ENCODE measurements at regions not wholly inside any gene's neighbourhood (a gene's known extent, or its start where the extent isn't known, plus 50 kb on each side); places are given as distances from the start of the nearest gene placed in this dataset.

DNA sequence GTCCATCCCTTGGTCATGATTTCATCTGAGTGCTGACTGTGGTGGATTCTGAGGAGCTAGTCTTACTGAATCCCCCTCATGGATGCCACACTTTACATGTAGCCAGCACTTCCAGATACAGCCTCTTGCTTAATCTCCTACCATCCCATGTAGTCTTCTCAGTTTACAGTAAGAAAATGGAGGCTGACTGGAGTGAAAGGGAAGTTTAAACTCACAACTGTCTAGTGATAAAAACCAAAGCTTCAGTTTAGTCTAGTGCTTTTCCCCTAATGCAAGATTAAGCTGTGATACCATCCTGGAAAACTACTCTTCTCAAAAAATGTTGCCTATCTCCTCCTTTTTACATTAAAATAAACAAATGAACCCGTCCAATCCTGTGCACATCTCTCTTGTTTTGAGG lies 146.8 kb upstream of the HES1 start:
- no peak for DNase-seq
- Mint-ChIP-seq H3K4me1 (no peaks in the 10 kb centered on the region), H3K36me3 (peaks cover 0 to 7% (median 0%) of the 10 kb centered on the region in 3 donors), H3K9me3 (peaks cover 0 to 13% (median 0%) of the 10 kb centered on the region in 9 donors), H3K27ac (no peak overlapping the region), H3K27me3 (peaks cover 4 to 16% (median 8%) of the 10 kb centered on the region in 5 donors), H3K4me3 (no peak overlapping the region)
- no peak for ATAC-seq
- POLR2A ChIA-PET: no interaction called here

DNA sequence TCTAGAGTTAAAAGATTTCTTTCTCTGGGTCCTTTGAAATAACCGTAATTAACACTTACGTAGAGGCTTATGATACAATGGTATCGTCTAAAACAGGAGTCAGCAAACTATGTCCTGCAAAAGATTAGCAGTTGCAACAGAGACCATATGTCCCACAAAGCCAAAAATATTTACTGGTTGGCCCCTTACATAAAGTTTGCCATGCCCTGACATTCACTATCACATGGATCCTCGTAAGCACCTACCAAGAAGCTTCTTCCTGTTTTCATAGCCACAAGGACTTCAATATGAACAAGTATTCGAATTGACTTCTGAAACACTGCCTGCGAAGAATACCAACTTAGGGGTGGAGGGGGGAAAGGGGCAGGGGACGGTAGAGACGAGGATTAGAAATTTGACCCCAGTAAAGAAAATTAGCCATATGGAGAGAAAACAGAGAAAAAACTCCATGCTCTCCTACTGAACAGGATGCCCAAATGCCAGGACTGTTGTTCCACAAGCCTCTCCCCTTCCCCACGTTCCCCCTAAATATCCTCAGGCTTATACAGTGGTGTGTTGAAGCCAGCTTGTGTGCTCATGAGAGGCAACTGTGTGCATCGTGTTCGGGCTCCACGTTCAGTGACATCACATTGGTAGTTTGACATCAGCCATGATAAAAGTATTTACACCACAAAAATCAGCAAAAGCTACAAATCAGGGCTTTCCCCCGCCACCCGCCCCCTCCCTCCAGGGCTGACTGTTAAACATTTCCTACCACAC lies 144.1 kb upstream of the HES1 start:
- no peaks in the 10 kb centered on the region for H3K4me1 Mint-ChIP-seq
- H3K36me3 Mint-ChIP-seq: peaks cover 0 to 7% (median 0%) of the 10 kb centered on the region in 3 donors
- ATAC-seq: no peak
- peaks cover 0 to 13% (median 0%) of the 10 kb centered on the region in 9 donors for H3K9me3 Mint-ChIP-seq
- no peak overlapping the region for H3K4me3 Mint-ChIP-seq
- POLR2A ChIA-PET: no interaction called here
- H3K27ac Mint-ChIP-seq: peak overlapping the region in 1 of 10 donors; percentile 22
- peaks cover 0 to 16% (median 2%) of the 10 kb centered on the region in 5 donors for H3K27me3 Mint-ChIP-seq
- DNase-seq: no peak

DNA sequence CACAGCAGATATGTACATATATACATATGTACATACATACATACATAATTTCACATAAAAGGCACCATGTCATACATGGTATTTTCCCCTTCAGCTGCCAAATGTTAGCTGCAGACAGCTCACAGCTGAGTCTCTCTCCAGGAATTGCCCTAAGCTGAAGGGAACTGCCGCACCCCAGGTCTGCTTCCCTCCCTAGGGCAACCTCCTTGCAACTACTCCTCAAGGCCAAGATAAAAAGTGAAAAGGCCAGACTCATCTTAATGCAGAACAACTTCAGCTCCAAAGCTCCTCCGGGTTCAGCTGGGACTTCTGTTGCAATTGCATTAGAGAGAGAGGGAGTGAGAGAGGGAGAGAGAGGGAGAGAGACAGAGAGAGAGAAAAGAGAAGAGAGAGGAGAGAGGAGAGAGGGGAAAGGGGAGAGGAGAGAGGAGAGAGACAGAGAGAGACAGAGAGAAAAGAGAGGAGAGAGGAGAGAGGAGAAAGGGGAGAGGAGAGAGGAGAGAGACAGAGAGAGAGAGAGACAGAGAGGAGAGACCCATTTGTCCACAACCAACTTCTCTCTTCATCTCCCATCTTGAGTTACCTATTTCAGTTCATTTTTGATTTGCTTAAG lies 143.4 kb upstream of the HES1 start:
- Mint-ChIP-seq H3K9me3 (peaks cover 0 to 13% (median 0%) of the 10 kb centered on the region in 9 donors), H3K36me3 (peaks cover 0 to 7% (median 0%) of the 10 kb centered on the region in 3 donors), H3K27ac (no peak overlapping the region), H3K27me3 (peaks cover 0 to 17% (median 3%) of the 10 kb centered on the region in 5 donors), H3K4me3 (no peak overlapping the region), H3K4me1 (no peaks in the 10 kb centered on the region)
- POLR2A ChIA-PET: no interaction called here
- DNase-seq (no peak), ATAC-seq (no peak)

DNA sequence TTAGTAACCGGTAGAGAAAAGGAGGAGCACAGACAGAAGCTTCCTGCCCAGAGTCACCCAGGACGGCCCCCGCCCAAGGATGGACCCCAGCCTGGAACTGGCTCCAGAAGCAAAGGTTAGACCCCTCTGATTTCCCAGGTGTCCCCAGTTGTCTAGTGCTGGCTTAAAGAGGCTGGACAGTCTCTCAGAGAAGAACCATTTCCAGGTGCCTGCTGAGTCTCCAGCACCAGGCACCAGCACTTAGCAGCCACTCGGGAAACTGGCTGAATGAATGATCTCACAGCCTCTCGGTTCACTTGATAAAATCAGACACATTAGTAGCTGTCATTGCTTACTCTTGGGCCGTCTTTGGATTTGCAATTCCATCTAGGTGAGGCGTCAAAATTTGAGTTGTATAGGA lies 139.7 kb upstream of the HES1 start:
- no peak overlapping the region for H3K4me3 Mint-ChIP-seq
- H3K27me3 Mint-ChIP-seq: peaks cover 0 to 19% (median 7%) of the 10 kb centered on the region in 5 donors
- no peak overlapping the region for H3K27ac Mint-ChIP-seq
- H3K9me3 Mint-ChIP-seq: no peaks in the 10 kb centered on the region
- POLR2A ChIA-PET: no interaction called here
- no peak for DNase-seq
- H3K36me3 Mint-ChIP-seq: no peaks in the 10 kb centered on the region
- peaks cover 0 to 6% (median 0%) of the 10 kb centered on the region in 4 donors for H3K4me1 Mint-ChIP-seq
- ATAC-seq: no peak

DNA sequence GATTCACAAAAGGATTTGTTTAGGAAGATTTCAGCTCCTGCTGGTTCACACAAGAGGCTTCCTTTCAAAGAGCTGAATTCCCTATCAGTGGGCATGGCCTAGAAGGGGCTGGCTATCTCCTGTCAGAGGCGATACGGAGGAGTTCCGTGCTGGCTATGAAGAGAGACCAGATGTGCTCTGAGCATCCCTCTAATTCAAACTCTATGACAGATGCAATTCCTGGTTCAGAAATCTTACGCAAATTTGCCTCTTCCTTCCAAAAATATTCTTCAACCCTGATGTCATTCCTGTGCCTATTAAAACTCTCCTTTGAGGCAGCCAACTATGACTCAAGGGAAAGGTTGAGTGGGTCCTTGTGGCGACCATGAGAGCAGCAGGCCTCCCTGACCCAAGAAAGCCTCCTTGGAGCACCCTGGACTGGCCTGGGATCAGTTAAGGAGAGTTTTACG lies 139.3 kb upstream of the HES1 start:
- Mint-ChIP-seq H3K27me3 (peaks cover 4 to 21% (median 7%) of the 10 kb centered on the region in 5 donors), H3K27ac (no peak overlapping the region), H3K36me3 (no peaks in the 10 kb centered on the region), H3K4me3 (no peak overlapping the region), H3K9me3 (no peaks in the 10 kb centered on the region), H3K4me1 (peaks cover 0 to 7% (median under 1%) of the 10 kb centered on the region in 4 donors)
- no peak for ATAC-seq
- no peak for DNase-seq
- POLR2A ChIA-PET: no interaction called here

DNA sequence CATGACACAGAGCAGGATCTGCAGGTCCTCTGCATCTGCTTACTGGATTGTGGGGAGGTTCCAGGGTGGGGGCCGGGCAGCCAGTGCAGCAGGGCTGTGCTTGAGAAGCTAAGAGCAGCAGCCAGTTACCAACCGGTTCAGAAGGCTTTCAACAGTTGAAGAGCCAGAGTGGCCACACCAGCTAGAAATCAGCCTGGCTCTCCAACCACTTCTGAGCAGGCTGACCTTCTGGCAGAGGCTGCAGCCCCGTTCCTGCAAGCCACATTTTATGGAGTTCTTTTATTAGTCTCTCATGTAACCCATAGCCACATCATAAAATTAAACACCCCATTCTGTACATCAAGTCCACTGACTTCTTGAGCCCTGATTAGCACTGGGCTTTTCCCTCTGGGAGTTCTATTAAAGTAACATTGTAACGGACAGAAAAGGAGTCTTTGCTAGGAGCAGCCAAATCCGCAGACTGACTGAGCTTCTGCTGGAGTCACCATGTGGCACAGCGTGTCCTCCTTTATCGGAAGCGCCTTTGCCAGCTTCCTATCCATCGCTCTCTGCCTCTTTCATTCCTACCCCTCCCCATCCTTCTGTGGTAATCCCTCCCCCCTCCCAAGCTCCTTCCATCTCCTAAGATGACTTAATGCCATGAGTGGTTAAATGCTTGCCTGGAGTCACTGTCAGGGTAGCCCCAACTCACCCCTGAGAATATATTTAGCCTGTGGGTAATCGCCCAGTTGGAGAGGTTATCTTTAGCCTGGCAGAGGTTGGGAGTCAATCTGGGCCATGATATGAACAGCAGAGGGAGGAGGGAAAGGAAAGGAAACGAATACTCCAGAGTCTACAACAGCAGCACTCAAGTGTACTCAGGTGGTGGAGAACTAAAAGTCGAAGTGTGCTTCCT lies 138.5 kb upstream of the HES1 start:
- Mint-ChIP-seq H3K27ac (no peak overlapping the region), H3K27me3 (peaks cover 10 to 28% (median 12%) of the 10 kb centered on the region in 5 donors), H3K4me3 (no peak overlapping the region), H3K4me1 (peaks cover 0 to 14% (median 5%) of the 10 kb centered on the region in 4 donors), H3K36me3 (no peaks in the 10 kb centered on the region), H3K9me3 (no peaks in the 10 kb centered on the region)
- no peak for DNase-seq
- POLR2A ChIA-PET: no interaction called here
- ATAC-seq: no peak

DNA sequence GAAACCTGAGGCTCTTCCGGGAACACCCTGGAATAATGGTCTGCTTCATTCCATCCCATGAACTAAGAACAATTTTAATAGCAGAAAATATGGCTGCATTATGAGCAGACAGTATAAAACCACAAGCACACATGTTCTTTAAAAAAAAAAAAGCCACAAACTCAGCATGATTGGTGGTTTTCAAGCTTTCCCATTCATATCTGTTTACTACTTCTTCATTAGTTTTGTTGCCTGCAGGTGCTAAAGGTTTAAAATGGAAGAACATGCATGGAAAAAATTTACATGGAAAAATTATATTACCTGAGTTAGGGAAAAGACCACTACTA lies 137.9 kb upstream of the HES1 start:
- H3K36me3 Mint-ChIP-seq: no peaks in the 10 kb centered on the region
- H3K27me3 Mint-ChIP-seq: peaks cover 11 to 29% (median 15%) of the 10 kb centered on the region in 5 donors
- H3K27ac Mint-ChIP-seq: no peak overlapping the region
- DNase-seq (no peak), ATAC-seq (no peak)
- no peak overlapping the region for H3K4me3 Mint-ChIP-seq
- no peaks in the 10 kb centered on the region for H3K9me3 Mint-ChIP-seq
- POLR2A ChIA-PET: no interaction called here
- H3K4me1 Mint-ChIP-seq: peaks cover 0 to 14% (median 5%) of the 10 kb centered on the region in 4 donors

DNA sequence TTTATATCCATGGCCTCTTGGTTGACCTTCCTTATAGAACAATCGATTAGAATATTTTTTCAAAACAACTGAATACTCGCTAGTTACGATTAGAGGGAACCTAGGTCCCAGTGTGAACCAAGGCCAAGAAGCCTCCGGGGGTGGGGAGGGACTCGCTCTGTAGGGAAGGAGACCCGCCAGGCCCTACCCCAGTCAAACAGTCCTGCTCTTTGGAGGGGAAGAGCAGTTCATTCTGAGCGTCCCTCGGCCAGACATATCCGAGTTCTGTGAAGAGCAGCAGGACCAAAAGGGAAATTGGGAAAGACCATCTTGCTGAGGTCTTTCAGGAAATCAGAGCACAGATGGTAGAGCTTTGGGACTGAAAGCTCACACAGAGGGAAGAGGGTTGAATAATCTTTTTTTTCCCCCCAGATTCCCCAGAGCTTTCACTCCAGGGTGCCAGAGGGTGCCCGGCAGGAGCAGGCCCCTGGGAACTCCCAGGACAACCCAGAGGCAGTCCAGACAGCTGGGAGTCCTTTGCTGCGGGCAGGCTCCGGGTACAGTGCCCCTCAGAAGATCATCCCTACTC lies 137.2 kb upstream of the HES1 start:
- Mint-ChIP-seq H3K27ac (no peak overlapping the region), H3K36me3 (no peaks in the 10 kb centered on the region), H3K4me3 (no peak overlapping the region), H3K4me1 (peaks cover 6 to 20% (median 10%) of the 10 kb centered on the region in 4 donors), H3K9me3 (no peaks in the 10 kb centered on the region), H3K27me3 (peaks cover 17 to 33% (median 20%) of the 10 kb centered on the region in 5 donors)
- no peak for ATAC-seq
- no peak for DNase-seq
- POLR2A ChIA-PET: no interaction called here

DNA sequence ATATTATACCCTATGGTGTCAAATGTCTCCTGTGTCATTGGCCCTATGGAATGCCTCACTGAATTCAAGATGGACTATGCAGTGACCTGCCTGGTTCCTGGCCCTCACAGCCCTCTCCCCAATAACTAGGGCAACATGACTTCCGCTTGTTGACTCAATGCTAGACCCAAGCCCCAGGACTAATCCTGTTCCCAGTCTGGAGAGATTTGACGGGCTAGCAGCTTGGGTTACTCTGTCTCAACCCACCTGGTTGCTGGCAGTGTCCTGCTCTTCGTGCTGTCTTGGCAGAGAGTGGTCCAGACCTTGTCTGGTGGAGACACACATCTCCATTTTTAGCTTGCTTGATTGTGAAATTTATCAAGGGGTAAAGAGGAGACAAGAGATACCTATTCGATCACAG lies 135.8 kb upstream of the HES1 start:
- DNase-seq (no peak), ATAC-seq (no peak)
- no peaks in the 10 kb centered on the region for H3K36me3 Mint-ChIP-seq
- H3K4me3 Mint-ChIP-seq: peak overlapping the region in 1 of 10 donors; percentile 28
- peaks cover 22 to 37% (median 29%) of the 10 kb centered on the region in 5 donors for H3K27me3 Mint-ChIP-seq
- no peak overlapping the region for H3K27ac Mint-ChIP-seq
- peaks cover 7 to 27% (median 10%) of the 10 kb centered on the region in 4 donors for H3K4me1 Mint-ChIP-seq
- H3K9me3 Mint-ChIP-seq: no peaks in the 10 kb centered on the region
- POLR2A ChIA-PET: no interaction called here

DNA sequence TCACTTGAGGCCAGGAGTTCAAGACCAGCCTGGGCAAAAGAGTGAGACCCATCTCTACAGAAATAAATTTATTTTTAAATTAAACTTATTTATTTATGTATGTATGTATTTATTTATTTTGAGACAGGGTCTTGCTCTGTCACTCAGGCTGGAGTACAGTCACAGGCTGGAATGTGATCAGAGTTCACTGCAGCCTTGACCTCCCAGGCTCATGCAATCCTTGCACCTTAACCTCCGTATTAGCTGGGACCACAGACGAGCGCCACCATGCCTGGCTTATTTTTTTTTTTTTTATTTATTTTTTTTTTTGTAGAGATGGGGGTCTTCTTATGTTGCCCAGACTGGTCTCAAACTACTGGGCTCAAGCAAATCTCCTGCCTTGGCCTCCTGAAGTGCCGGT lies 135.2 kb upstream of the HES1 start:
- ATAC-seq: no peak
- no peak for DNase-seq
- Mint-ChIP-seq H3K36me3 (no peaks in the 10 kb centered on the region), H3K27me3 (peaks cover 22 to 40% (median 29%) of the 10 kb centered on the region in 5 donors), H3K9me3 (no peaks in the 10 kb centered on the region), H3K4me3 (no peak overlapping the region), H3K27ac (peak overlapping the region in 1 of 10 donors; percentile 65), H3K4me1 (peaks cover 7 to 31% (median 10%) of the 10 kb centered on the region in 4 donors)
- POLR2A ChIA-PET: no interaction called here

DNA sequence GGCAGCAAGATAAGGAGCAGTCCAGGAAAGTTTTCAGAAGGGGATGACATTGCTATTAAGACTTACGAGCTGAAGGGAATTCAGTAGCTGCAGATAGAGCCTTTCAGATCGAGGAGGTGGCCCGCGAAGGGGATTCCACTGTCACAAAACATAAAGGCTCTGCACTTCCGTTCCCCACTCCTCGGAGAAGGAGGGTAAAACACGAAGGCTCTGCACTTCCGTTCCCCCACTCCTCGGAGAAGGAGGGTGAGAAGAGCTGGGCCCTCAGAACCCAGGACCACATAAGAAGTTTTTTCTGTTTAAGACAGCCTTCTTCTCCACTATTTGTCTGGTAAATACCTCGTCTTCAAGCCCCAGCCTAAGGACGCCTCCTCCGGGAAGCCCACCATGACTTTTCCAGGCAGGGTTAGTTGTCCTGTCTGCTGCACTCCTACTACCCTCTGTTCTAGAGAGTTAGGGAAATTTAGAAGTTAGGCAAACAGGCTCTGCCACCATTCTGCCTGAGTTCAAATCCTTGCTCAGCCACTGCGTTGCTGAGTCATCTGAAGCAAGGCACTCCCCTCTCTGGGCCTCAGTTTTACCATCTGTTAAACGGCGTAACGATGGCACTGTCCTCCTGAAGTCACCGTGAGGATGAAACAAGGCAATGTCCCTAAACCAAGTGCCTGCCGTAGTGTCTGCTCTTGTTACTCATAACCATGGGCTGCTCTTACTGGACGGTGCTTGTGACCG lies 134.1 kb upstream of the HES1 start:
- ATAC-seq (peak; percentile 57 to 72), DNase-seq (peak in 1 of 10 donors; percentile 25)
- H3K4me3 Mint-ChIP-seq: peak overlapping the region in 8 of 10 donors; percentile 3 to 75 (median 42)
- H3K4me1 Mint-ChIP-seq: peaks cover 7 to 31% (median 10%) of the 10 kb centered on the region in 4 donors
- no peaks in the 10 kb centered on the region for H3K36me3 Mint-ChIP-seq
- H3K9me3 Mint-ChIP-seq: no peaks in the 10 kb centered on the region
- H3K27me3 Mint-ChIP-seq: peaks cover 22 to 40% (median 29%) of the 10 kb centered on the region in 5 donors
- peak overlapping the region in 3 of 10 donors; percentile 11 to 82 (median 62) for H3K27ac Mint-ChIP-seq
- POLR2A ChIA-PET: no interaction called here

Data from naive thymus-derived CD8-positive, alpha-beta T cell (primary cell).